ENCODE measurements at regions not wholly inside any gene's neighbourhood (a gene's known extent, or its start where the extent isn't known, plus 50 kb on each side); places are given as distances from the start of the nearest gene placed in this dataset.
A peak's percentile ranks its signal among the peaks of the same experiment; 100 is the strongest.

GRCh38 chr10:110443239-110444003, 54.3 kb upstream of the DUSP5 start:
- no peak for DNase-seq
- Histone ChIP-seq H3K9me3 (replicated peaks) (no peaks in the 10 kb centered on the region), H3K4me1 (peaks cover 30% of the 10 kb centered on the region), H3K27me3 (ENCODE audit: low read depth) (no peaks in the 10 kb centered on the region), H3K36me3 (no peaks in the 10 kb centered on the region), H3K4me3 (no peak overlapping the region), H3K27ac (replicated peaks) (peak overlapping the region; percentile 57)
- intact Hi-C loops (cut with micrococcal nuclease): no loop called here
- TF ChIP-seq CTCF (IDR thresholded peaks at IDR 0.05; ENCODE audit: borderline replicate concordance): no peak

- intact Hi-C loops (cut with micrococcal nuclease): no loop called here
- no peak overlapping the region for H3K4me3 ChIP-seq
- DNase-seq: peak; percentile 57
- no peaks in the 10 kb centered on the region for H3K36me3 ChIP-seq
- peaks cover 30% of the 10 kb centered on the region for H3K4me1 ChIP-seq
- H3K9me3 ChIP-seq (replicated peaks): no peaks in the 10 kb centered on the region
- peak overlapping the region; percentile 57 for H3K27ac ChIP-seq (replicated peaks)
- no peak for TF ChIP-seq CTCF (IDR thresholded peaks at IDR 0.05; ENCODE audit: borderline replicate concordance)
- no peaks in the 10 kb centered on the region for H3K27me3 ChIP-seq (ENCODE audit: low read depth)
Observed at GRCh38 chr10:110444004-110444337, 53.7 kb upstream of the DUSP5 start.

- DNase-seq: no peak
- intact Hi-C loops (cut with micrococcal nuclease): no loop called here
- Histone ChIP-seq H3K36me3 (no peaks in the 10 kb centered on the region), H3K4me1 (peaks cover 30% of the 10 kb centered on the region), H3K9me3 (replicated peaks) (no peaks in the 10 kb centered on the region), H3K27ac (replicated peaks) (no peak overlapping the region), H3K4me3 (no peak overlapping the region), H3K27me3 (ENCODE audit: low read depth) (no peaks in the 10 kb centered on the region)
- TF ChIP-seq CTCF (IDR thresholded peaks at IDR 0.05; ENCODE audit: borderline replicate concordance): no peak
Observed at GRCh38 chr10:110445871-110446270, 51.8 kb upstream of the DUSP5 start.

GRCh38 chr10:110446277-110446676, 51.4 kb upstream of the DUSP5 start:
- intact Hi-C loops (cut with micrococcal nuclease): no loop called here
- TF ChIP-seq CTCF (IDR thresholded peaks at IDR 0.05; ENCODE audit: borderline replicate concordance): no peak
- Histone ChIP-seq H3K9me3 (replicated peaks) (no peaks in the 10 kb centered on the region), H3K27ac (replicated peaks) (no peak overlapping the region), H3K36me3 (no peaks in the 10 kb centered on the region), H3K4me3 (no peak overlapping the region), H3K4me1 (peaks cover 30% of the 10 kb centered on the region), H3K27me3 (ENCODE audit: low read depth) (no peaks in the 10 kb centered on the region)
- DNase-seq: no peak

- Histone ChIP-seq H3K9me3 (replicated peaks) (no peaks in the 10 kb centered on the region), H3K4me3 (no peak overlapping the region), H3K4me1 (peaks cover 30% of the 10 kb centered on the region), H3K36me3 (no peaks in the 10 kb centered on the region), H3K27me3 (ENCODE audit: low read depth) (no peaks in the 10 kb centered on the region), H3K27ac (replicated peaks) (no peak overlapping the region)
- intact Hi-C loops (cut with micrococcal nuclease): no loop called here
- no peak for TF ChIP-seq CTCF (IDR thresholded peaks at IDR 0.05; ENCODE audit: borderline replicate concordance)
- no peak for DNase-seq
Observed at GRCh38 chr10:110446954-110447608, 50.6 kb upstream of the DUSP5 start.

All from left ventricle myocardium inferior (tissue), 1 donor.